Adipocyte (in vitro differentiated cells): ENCODE measurements at regions not wholly inside any gene's neighbourhood (a gene's known extent, or its start where the extent isn't known, plus 50 kb on each side); places are given as distances from the start of the nearest gene placed in this dataset.

Source experiments
- DNase-seq: peaks from one replicate; pipeline ENCODE4 v3.0.0-alpha.2; 2015; ENCODE audit warnings: low read depth
- H3K27me3 ChIP-seq: replicated peaks from 2 replicates; pipeline ENCODE4 v1.7.0; 2013; ENCODE audit warnings: mild to moderate bottlenecking, low read length, moderate library complexity; ENCODE audit not compliant: control insufficient read depth, insufficient read depth
- H3K36me3 ChIP-seq: 2 replicates; pipeline ENCODE4 v1.7.0; 2013; ENCODE audit warnings: low read length, mild to moderate bottlenecking, moderate library complexity; ENCODE audit not compliant: control insufficient read depth, insufficient read depth, severe bottlenecking
- H3K4me1 ChIP-seq: 2 replicates; pipeline ENCODE4 v1.7.0; 2013; ENCODE audit warnings: mild to moderate bottlenecking, low read length, moderate library complexity; ENCODE audit not compliant: control insufficient read depth, insufficient read depth
- H3K4me3 ChIP-seq: 2 replicates; pipeline ENCODE4 v1.7.0; 2013; ENCODE audit warnings: mild to moderate bottlenecking, low read length, moderate library complexity
- H3K9ac ChIP-seq: 2 replicates; pipeline ENCODE4 v1.7.0; 2013; ENCODE audit warnings: mild to moderate bottlenecking, low read length, moderate library complexity
- H3K9me3 ChIP-seq: 2 replicates; pipeline ENCODE4 v1.7.0; 2013; ENCODE audit warnings: mild to moderate bottlenecking, low read length, moderate library complexity; ENCODE audit not compliant: control insufficient read depth

GRCh38 chr12:92561543-92561899 is 141.3 kb upstream of the PLEKHG7 start:
- Histone ChIP-seq H3K4me3 (peak overlapping the region; percentile 37), H3K9me3 (no peaks in the 10 kb centered on the region), H3K27me3 (no peaks in the 10 kb centered on the region), H3K9ac (peak overlapping the region; percentile 62), H3K36me3 (no peaks in the 10 kb centered on the region), H3K4me1 (peaks cover 38% of the 10 kb centered on the region)
- DNase-seq, result peak; percentile 89

DNA sequence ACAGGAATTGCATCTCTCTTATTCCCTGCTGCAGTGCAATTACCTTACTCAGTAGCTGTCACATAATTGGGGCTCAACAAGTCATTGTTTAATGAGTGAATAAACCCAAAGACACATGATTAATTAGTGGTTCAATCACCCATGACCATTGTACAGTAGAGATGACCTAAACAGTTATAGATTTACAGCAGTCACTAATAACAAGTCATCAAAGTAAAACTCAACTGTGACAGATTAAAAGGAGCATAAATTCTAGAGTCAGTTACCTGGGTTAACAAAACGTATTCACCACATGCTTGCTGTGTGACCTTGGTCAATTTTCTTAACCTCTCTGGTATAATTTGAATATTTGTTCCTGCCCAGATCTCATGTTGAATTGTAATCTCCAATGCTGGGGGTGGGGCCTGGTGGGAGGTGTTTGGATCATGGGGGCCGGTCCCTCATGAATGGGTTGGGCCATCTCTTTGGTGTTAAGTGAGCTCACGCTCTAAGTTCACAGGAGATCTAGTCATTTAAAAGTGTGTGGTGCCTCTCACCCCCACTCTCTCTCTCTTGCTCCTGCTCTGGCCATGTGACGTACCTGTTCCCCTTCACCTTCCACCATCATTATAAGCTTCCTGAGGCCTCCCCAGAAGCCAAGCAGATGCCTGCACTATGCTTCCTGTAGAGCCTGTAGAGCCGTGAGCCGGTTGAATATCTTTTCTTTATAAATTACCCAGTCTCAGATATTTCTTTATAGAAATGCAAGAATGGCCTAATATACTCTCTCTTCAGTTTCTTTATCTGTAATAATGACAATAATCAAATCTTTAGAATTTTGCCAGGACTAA is 141.9 kb upstream of the PLEKHG7 start:
- DNase-seq, result no peak
- H3K4me3 ChIP-seq, result peak overlapping the region; percentile 37
- H3K9ac ChIP-seq, result peak overlapping the region; percentile 62
- no peaks in the 10 kb centered on the region for H3K27me3 ChIP-seq
- H3K9me3 ChIP-seq, result no peaks in the 10 kb centered on the region
- H3K36me3 ChIP-seq, result no peaks in the 10 kb centered on the region
- peaks cover 38% of the 10 kb centered on the region for H3K4me1 ChIP-seq

GRCh38 chr12:92558806-92559205 is 144.0 kb upstream of the PLEKHG7 start:
- H3K27me3 ChIP-seq, result no peaks in the 10 kb centered on the region

GRCh38 chr12:92558215-92558773 is 144.5 kb upstream of the PLEKHG7 start:
- H3K9me3 ChIP-seq, result no peaks in the 10 kb centered on the region
- H3K36me3 ChIP-seq, result no peaks in the 10 kb centered on the region
- H3K27me3 ChIP-seq, result no peaks in the 10 kb centered on the region
- no peak overlapping the region for H3K4me3 ChIP-seq
- no peak for DNase-seq
- no peak overlapping the region for H3K9ac ChIP-seq
- peaks cover 53% of the 10 kb centered on the region for H3K4me1 ChIP-seq

More at GRCh38 chr12:92558806-92559205, 144.0 kb upstream of the PLEKHG7 start:
- no peak overlapping the region for H3K4me3 ChIP-seq
- no peaks in the 10 kb centered on the region for H3K36me3 ChIP-seq
- peaks cover 49% of the 10 kb centered on the region for H3K4me1 ChIP-seq
- H3K9me3 ChIP-seq, result no peaks in the 10 kb centered on the region
- H3K9ac ChIP-seq, result no peak overlapping the region
- DNase-seq, result no peak

DNA sequence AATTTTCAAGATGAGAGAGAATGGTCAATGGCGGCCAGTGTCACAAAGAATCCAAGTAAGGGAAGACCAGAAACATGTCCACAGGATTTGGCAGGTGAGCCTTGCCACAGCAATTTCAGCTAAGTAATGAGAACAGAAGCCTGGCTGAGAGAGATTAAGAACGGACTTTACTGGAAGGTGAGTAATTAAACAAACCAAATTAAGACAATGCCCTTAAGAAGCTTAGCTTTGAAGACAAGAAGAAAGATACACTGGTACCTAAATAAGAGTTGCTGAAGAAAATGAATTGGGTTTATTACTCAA is 145.4 kb upstream of the PLEKHG7 start:
- peaks cover 55% of the 10 kb centered on the region for H3K4me1 ChIP-seq
- no peaks in the 10 kb centered on the region for H3K36me3 ChIP-seq
- DNase-seq, result no peak
- no peak overlapping the region for H3K9ac ChIP-seq
- no peaks in the 10 kb centered on the region for H3K27me3 ChIP-seq
- H3K4me3 ChIP-seq, result no peak overlapping the region
- H3K9me3 ChIP-seq, result no peaks in the 10 kb centered on the region

GRCh38 chr12:92556637-92557421 is 146.0 kb upstream of the PLEKHG7 start:
- H3K9ac ChIP-seq, result no peak overlapping the region
- no peaks in the 10 kb centered on the region for H3K27me3 ChIP-seq

DNA sequence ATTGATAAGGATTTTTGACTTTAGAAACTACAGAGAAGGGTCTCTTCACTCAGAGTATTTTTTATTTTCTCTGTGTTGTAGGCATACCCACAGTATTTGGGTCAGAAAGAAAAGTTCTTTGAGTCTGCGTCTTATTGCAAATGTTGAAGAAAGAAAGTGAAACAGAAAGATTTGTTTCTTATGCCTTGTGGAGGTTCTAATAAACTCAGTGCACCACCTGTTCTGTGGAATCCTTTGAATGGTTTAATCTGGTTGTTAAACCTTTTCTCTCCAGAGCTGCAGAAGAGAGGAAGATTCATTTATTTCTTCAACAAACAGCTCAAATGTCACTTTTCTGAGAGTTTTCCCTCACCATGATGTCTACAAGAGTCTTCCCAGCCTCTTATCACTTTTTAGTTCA is 146.6 kb upstream of the PLEKHG7 start:
- no peaks in the 10 kb centered on the region for H3K9me3 ChIP-seq
- no peaks in the 10 kb centered on the region for H3K36me3 ChIP-seq
- no peak for DNase-seq
- H3K9ac ChIP-seq, result no peak overlapping the region
- H3K27me3 ChIP-seq, result no peaks in the 10 kb centered on the region
- H3K4me1 ChIP-seq, result peaks cover 54% of the 10 kb centered on the region
- no peak overlapping the region for H3K4me3 ChIP-seq

More at GRCh38 chr12:92556637-92557421, 146.0 kb upstream of the PLEKHG7 start:
- DNase-seq, result no peak
- Histone ChIP-seq H3K4me3 (no peak overlapping the region), H3K4me1 (peaks cover 55% of the 10 kb centered on the region), H3K36me3 (no peaks in the 10 kb centered on the region), H3K9me3 (no peaks in the 10 kb centered on the region)

GRCh38 chr12:92554158-92555073 is 148.4 kb upstream of the PLEKHG7 start:
- no peaks in the 10 kb centered on the region for H3K9me3 ChIP-seq
- no peaks in the 10 kb centered on the region for H3K36me3 ChIP-seq
- peaks cover 44% of the 10 kb centered on the region for H3K4me1 ChIP-seq
- no peak overlapping the region for H3K4me3 ChIP-seq
- H3K27me3 ChIP-seq, result no peaks in the 10 kb centered on the region
- peak overlapping the region; percentile 23 for H3K9ac ChIP-seq
- DNase-seq, result no peak

DNA sequence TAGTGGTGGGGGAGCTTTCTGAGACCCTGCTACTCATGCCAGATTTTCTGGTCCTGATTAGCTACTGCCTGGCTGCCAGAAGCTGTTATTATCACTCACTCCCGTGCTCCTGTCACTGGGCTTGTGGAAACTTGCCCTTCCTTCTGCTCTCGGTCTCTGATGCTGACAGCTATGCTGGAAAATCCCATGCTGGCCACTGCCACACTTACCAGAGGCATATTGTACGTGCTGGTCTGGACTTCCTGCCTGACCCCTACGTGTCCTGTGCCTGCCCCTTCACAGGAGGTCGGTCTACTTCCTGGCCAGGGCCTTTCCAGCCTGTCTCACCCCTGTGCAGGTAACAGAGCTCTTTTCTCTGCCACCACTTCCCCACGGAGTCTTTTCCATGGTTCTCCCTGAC is 149.4 kb upstream of the PLEKHG7 start:
- DNase-seq, result no peak
- H3K36me3 ChIP-seq, result no peaks in the 10 kb centered on the region
- H3K9ac ChIP-seq, result peak overlapping the region; percentile 28
- H3K27me3 ChIP-seq, result no peaks in the 10 kb centered on the region
- peaks cover 37% of the 10 kb centered on the region for H3K4me1 ChIP-seq
- no peaks in the 10 kb centered on the region for H3K9me3 ChIP-seq
- no peak overlapping the region for H3K4me3 ChIP-seq

DNA sequence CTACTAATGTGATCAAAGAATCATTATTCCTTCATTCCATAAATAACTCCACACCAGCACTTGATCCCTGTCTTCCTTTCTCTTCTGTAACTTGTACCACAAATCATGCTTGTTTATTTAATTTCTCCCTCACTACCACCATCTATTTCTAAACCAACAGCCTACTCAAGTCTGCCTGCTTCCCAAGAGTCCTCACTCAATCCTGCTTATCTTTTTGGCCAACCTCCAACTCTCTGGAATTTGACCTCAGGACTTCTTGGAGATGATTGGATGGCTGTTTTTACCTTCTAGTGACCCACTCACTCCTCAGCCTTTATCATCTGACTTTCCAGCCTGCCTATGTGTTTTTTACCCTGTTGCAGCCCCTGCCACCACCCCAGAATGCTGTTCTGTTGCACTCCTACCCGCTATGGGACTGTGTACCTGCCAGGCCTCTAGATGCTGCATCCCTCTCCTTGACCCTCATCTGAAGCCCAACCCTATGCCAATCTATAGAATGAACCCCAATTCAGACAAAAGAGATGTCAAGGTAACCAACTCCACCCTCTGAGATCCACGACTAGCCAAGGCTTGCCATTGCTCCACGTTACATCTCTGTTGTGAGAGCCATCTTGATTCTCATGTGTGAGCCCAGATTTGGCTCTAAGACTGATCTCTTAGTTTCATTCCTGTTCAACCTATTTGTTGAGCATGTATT is 150.2 kb upstream of the PLEKHG7 start:
- Histone ChIP-seq H3K9me3 (no peaks in the 10 kb centered on the region), H3K4me3 (no peak overlapping the region), H3K36me3 (no peaks in the 10 kb centered on the region), H3K27me3 (no peaks in the 10 kb centered on the region), H3K4me1 (peaks cover 44% of the 10 kb centered on the region), H3K9ac (no peak overlapping the region)
- DNase-seq, result no peak
